GM06990 (cell line): ENCODE measurements at regions not wholly inside any gene's neighbourhood (a gene's known extent, or its start where the extent isn't known, plus 50 kb on each side); places are given as distances from the start of the nearest gene placed in this dataset.

Experiments
- DNase-seq: peaks from one replicate; pipeline ENCODE4 v3.0.0-alpha.2; 2011; ENCODE audit not compliant: insufficient read length; ENCODE audit errors: extremely low read depth
- H3K27me3 ChIP-seq: replicated peaks from 2 replicates; pipeline ENCODE4 v1.6.0; 2011; ENCODE audit warnings: low read length; ENCODE audit not compliant: control insufficient read depth, insufficient read depth
- H3K36me3 ChIP-seq: 2 replicates; pipeline ENCODE4 v1.5.1; 2011; ENCODE audit warnings: low read length; ENCODE audit not compliant: control insufficient read depth, insufficient read depth
- H3K4me3 ChIP-seq: replicated peaks from 2 replicates; pipeline ENCODE4 v1.5.1; 2011; ENCODE audit warnings: low read depth, mild to moderate bottlenecking, control low read depth, low read length
- CTCF ChIP-seq: IDR thresholded peaks from 2 replicates; pipeline ENCODE4 v1.5.1; 2011; ENCODE audit warnings: low read length, control low read depth, mild to moderate bottlenecking, inconsistent platforms; ENCODE audit not compliant: insufficient read depth, poor library complexity, severe bottlenecking

GRCh38 chr10:111765216-111765615 is 418.3 kb downstream of the GPAM start:
- Histone ChIP-seq H3K27me3 (no peaks in the 10 kb centered on the region), H3K4me3 (no peak overlapping the region), H3K36me3 (no peaks in the 10 kb centered on the region)
- no peak for DNase-seq
- TF ChIP-seq CTCF, result no peak

- H3K4me3 ChIP-seq, result no peak overlapping the region
- no peaks in the 10 kb centered on the region for H3K27me3 ChIP-seq
- no peak for TF ChIP-seq CTCF
- DNase-seq, result no peak
- no peaks in the 10 kb centered on the region for H3K36me3 ChIP-seq
Measured at GRCh38 chr10:111766464-111766863, 417.1 kb downstream of the GPAM start.

GRCh38 chr10:111767661-111768060 is 415.9 kb downstream of the GPAM start:
- H3K27me3 ChIP-seq, result no peaks in the 10 kb centered on the region
- no peak for TF ChIP-seq CTCF
- DNase-seq, result no peak
- H3K4me3 ChIP-seq, result no peak overlapping the region
- H3K36me3 ChIP-seq, result no peaks in the 10 kb centered on the region

- DNase-seq, result no peak
- no peaks in the 10 kb centered on the region for H3K27me3 ChIP-seq
- no peak overlapping the region for H3K4me3 ChIP-seq
- TF ChIP-seq CTCF, result no peak
- H3K36me3 ChIP-seq, result no peaks in the 10 kb centered on the region
Measured at GRCh38 chr10:111773950-111774349, 409.6 kb downstream of the GPAM start.

- no peak for DNase-seq
- H3K4me3 ChIP-seq, result no peak overlapping the region
- no peak for TF ChIP-seq CTCF
- H3K27me3 ChIP-seq, result no peaks in the 10 kb centered on the region
- H3K36me3 ChIP-seq, result no peaks in the 10 kb centered on the region
Measured at GRCh38 chr10:111774486-111774885, 409.1 kb downstream of the GPAM start.

GRCh38 chr10:111784436-111784835 is 399.1 kb downstream of the GPAM start:
- Histone ChIP-seq H3K27me3 (no peaks in the 10 kb centered on the region), H3K4me3 (no peak overlapping the region), H3K36me3 (no peaks in the 10 kb centered on the region)
- TF ChIP-seq CTCF, result no peak
- DNase-seq, result no peak
